ENCODE measurements at regions not wholly inside any gene's neighbourhood (a gene's known extent, or its start where the extent isn't known, plus 50 kb on each side); places are given as distances from the start of the nearest gene placed in this dataset.

GRCh38 chr12:56872366-56872765 is 61.8 kb downstream of the SDR9C7 start:
- DNase-seq = no peak
- Mint-ChIP-seq H3K4me1 (no peaks in the 10 kb centered on the region), H3K4me3 (no peak overlapping the region), H3K27ac (no peak overlapping the region), H3K27me3 (ENCODE audit: low read depth in 2 of 2) (peaks cover 9 to 16% of the 10 kb centered on the region in 2 donors), H3K36me3 (no peaks in the 10 kb centered on the region), H3K9me3 (peaks cover 0 to 2% of the 10 kb centered on the region in 2 donors)
- no peak for TF ChIP-seq CTCF (IDR thresholded peaks at IDR 0.05)
- no peaks in the 10 kb centered on the region for H3K9me3 ChIP-seq (ENCODE audit: control insufficient read depth, insufficient read depth, low read length)
- ATAC-seq = no peak
- no peaks in the 10 kb centered on the region for H3K36me3 ChIP-seq (ENCODE audit: control insufficient read depth, insufficient read depth, low read length)
- intact Hi-C loops (cut with micrococcal nuclease) = no loop called here
- H3K27me3 ChIP-seq (ENCODE audit: control insufficient read depth, insufficient read depth, low read length) = no peaks in the 10 kb centered on the region
- H3K27ac ChIP-seq (ENCODE audit: low read length) = no peak overlapping the region
- H3K4me3 ChIP-seq (ENCODE audit: low read length) = no peak overlapping the region
- no peaks in the 10 kb centered on the region for H3K4me1 ChIP-seq (ENCODE audit: control insufficient read depth, insufficient read depth, low read length)

DNA sequence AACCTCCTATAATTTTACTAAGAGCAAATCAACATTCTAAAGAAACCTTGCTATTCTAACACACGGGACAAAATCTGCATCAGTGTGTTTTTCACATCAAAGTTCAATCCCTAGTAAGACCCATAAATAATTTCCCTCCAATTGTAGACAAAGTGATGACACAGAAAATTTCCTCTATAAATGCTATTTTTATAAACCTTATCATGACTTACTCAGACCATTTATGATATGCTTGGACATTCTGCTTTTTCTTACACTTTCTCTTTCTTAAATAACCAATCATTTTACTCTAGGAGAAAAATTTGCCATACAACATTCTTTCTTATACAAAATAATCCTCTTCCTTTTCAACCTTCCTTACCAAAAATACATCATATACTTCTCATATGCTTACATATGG is 67.0 kb downstream of the SDR9C7 start:
- Mint-ChIP-seq H3K9me3 (peaks cover 11 to 15% of the 10 kb centered on the region in 2 donors), H3K4me1 (no peaks in the 10 kb centered on the region), H3K4me3 (no peak overlapping the region), H3K36me3 (peaks cover 27% of the 10 kb centered on the region), H3K27me3 (ENCODE audit: low read depth in 2 of 2) (peaks cover 6 to 10% of the 10 kb centered on the region in 2 donors), H3K27ac (no peak overlapping the region)
- ATAC-seq (no peak), DNase-seq (no peak)
- no peak for TF ChIP-seq CTCF (IDR thresholded peaks at IDR 0.05)
- H3K27ac ChIP-seq (ENCODE audit: low read length) = no peak overlapping the region
- H3K27me3 ChIP-seq (ENCODE audit: control insufficient read depth, insufficient read depth, low read length) = peaks cover 3% of the 10 kb centered on the region
- no peaks in the 10 kb centered on the region for H3K36me3 ChIP-seq (ENCODE audit: control insufficient read depth, insufficient read depth, low read length)
- peaks cover 30% of the 10 kb centered on the region for H3K9me3 ChIP-seq (ENCODE audit: control insufficient read depth, insufficient read depth, low read length)
- no peak overlapping the region for H3K4me3 ChIP-seq (ENCODE audit: low read length)
- 39% methylated on average over 1 of the region's 1 CpG for WGBS (ENCODE audit: insufficient coverage)
- no peaks in the 10 kb centered on the region for H3K4me1 ChIP-seq (ENCODE audit: control insufficient read depth, insufficient read depth, low read length)
- intact Hi-C loops (cut with micrococcal nuclease) = no loop called here

GRCh38 chr12:56866493-56866892 is 67.7 kb downstream of the SDR9C7 start:
- H3K4me3 Mint-ChIP-seq = no peak overlapping the region
- peaks cover 30% of the 10 kb centered on the region for H3K36me3 Mint-ChIP-seq
- Histone ChIP-seq H3K4me1 (ENCODE audit: control insufficient read depth, insufficient read depth, low read length) (no peaks in the 10 kb centered on the region), H3K36me3 (ENCODE audit: control insufficient read depth, insufficient read depth, low read length) (no peaks in the 10 kb centered on the region), H3K4me3 (ENCODE audit: low read length) (no peak overlapping the region), H3K27me3 (ENCODE audit: control insufficient read depth, insufficient read depth, low read length) (peaks cover 3% of the 10 kb centered on the region), H3K27ac (ENCODE audit: low read length) (no peak overlapping the region), H3K9me3 (ENCODE audit: control insufficient read depth, insufficient read depth, low read length) (peaks cover 30% of the 10 kb centered on the region)
- TF ChIP-seq CTCF (IDR thresholded peaks at IDR 0.05) = no peak
- WGBS (ENCODE audit: insufficient coverage) = 67% methylated on average over 1 of the region's 1 CpG
- no peak for ATAC-seq
- no peak overlapping the region for H3K27ac Mint-ChIP-seq
- peaks cover 6 to 10% of the 10 kb centered on the region in 2 donors for H3K27me3 Mint-ChIP-seq (ENCODE audit: low read depth in 2 of 2)
- H3K4me1 Mint-ChIP-seq = no peaks in the 10 kb centered on the region
- peaks cover 11 to 16% of the 10 kb centered on the region in 2 donors for H3K9me3 Mint-ChIP-seq
- intact Hi-C loops (cut with micrococcal nuclease) = no loop called here
- DNase-seq = no peak

GRCh38 chr12:56864318-56864717 is 69.9 kb downstream of the SDR9C7 start:
- Histone ChIP-seq H3K4me3 (ENCODE audit: low read length) (no peak overlapping the region), H3K9me3 (ENCODE audit: control insufficient read depth, insufficient read depth, low read length) (peaks cover 30% of the 10 kb centered on the region), H3K27me3 (ENCODE audit: control insufficient read depth, insufficient read depth, low read length) (peaks cover 3% of the 10 kb centered on the region), H3K4me1 (ENCODE audit: control insufficient read depth, insufficient read depth, low read length) (no peaks in the 10 kb centered on the region), H3K36me3 (ENCODE audit: control insufficient read depth, insufficient read depth, low read length) (no peaks in the 10 kb centered on the region), H3K27ac (ENCODE audit: low read length) (no peak overlapping the region)
- peaks cover 5 to 16% of the 10 kb centered on the region in 2 donors for H3K27me3 Mint-ChIP-seq (ENCODE audit: low read depth in 2 of 2)
- no peak for TF ChIP-seq CTCF (IDR thresholded peaks at IDR 0.05)
- peaks cover 39% of the 10 kb centered on the region for H3K36me3 Mint-ChIP-seq
- H3K9me3 Mint-ChIP-seq = peaks cover 11 to 16% of the 10 kb centered on the region in 2 donors
- no peaks in the 10 kb centered on the region for H3K4me1 Mint-ChIP-seq
- no peak overlapping the region for H3K27ac Mint-ChIP-seq
- intact Hi-C loops (cut with micrococcal nuclease) = no loop called here
- ATAC-seq (no peak), DNase-seq (no peak)
- no peak overlapping the region for H3K4me3 Mint-ChIP-seq
- 93% methylated on average over 2 of the region's 2 CpGs for WGBS (ENCODE audit: insufficient coverage)
